ENCODE measurements at regions not wholly inside any gene's neighbourhood (a gene's known extent, or its start where the extent isn't known, plus 50 kb on each side); places are given as distances from the start of the nearest gene placed in this dataset.

- Histone ChIP-seq H3K27ac (no peak overlapping the region), H3K36me3 (no peaks in the 10 kb centered on the region), H3K9me3 (ENCODE audit: severe bottlenecking) (no peaks in the 10 kb centered on the region), H3K27me3 (ENCODE audit: insufficient read depth, low read depth, severe bottlenecking) (no peaks in the 10 kb centered on the region), H3K4me3 (ENCODE audit: low read depth, low read length) (no peak overlapping the region)
- DNase-seq: no peak
- no peak for TF ChIP-seq CTCF (IDR thresholded peaks at IDR 0.05; ENCODE audit: low read depth, low read length)
Measured at GRCh38 chr20:57953638-57954037, 243.8 kb upstream of the PMEPA1 start.

GRCh38 chr20:57952136-57952535 is 242.3 kb upstream of the PMEPA1 start:
- H3K27ac ChIP-seq: no peak overlapping the region
- no peak overlapping the region for H3K4me3 ChIP-seq (ENCODE audit: low read depth, low read length)
- TF ChIP-seq CTCF (IDR thresholded peaks at IDR 0.05; ENCODE audit: low read depth, low read length): no peak
- no peaks in the 10 kb centered on the region for H3K36me3 ChIP-seq
- DNase-seq: no peak
- H3K27me3 ChIP-seq (ENCODE audit: insufficient read depth, low read depth, severe bottlenecking): no peaks in the 10 kb centered on the region
- H3K9me3 ChIP-seq (ENCODE audit: severe bottlenecking): no peaks in the 10 kb centered on the region

- Histone ChIP-seq H3K27ac (no peak overlapping the region), H3K36me3 (no peaks in the 10 kb centered on the region), H3K9me3 (ENCODE audit: severe bottlenecking) (no peaks in the 10 kb centered on the region), H3K4me3 (ENCODE audit: low read depth, low read length) (no peak overlapping the region), H3K27me3 (ENCODE audit: insufficient read depth, low read depth, severe bottlenecking) (no peaks in the 10 kb centered on the region)
- no peak for TF ChIP-seq CTCF (IDR thresholded peaks at IDR 0.05; ENCODE audit: low read depth, low read length)
- no peak for DNase-seq
Measured at GRCh38 chr20:57951549-57951948, 241.7 kb upstream of the PMEPA1 start.

GRCh38 chr20:57950764-57951485 is 241.1 kb upstream of the PMEPA1 start:
- no peak for TF ChIP-seq CTCF (IDR thresholded peaks at IDR 0.05; ENCODE audit: low read depth, low read length)
- Histone ChIP-seq H3K4me3 (ENCODE audit: low read depth, low read length) (no peak overlapping the region), H3K9me3 (ENCODE audit: severe bottlenecking) (no peaks in the 10 kb centered on the region), H3K27me3 (ENCODE audit: insufficient read depth, low read depth, severe bottlenecking) (no peaks in the 10 kb centered on the region), H3K27ac (no peak overlapping the region), H3K36me3 (no peaks in the 10 kb centered on the region)
- DNase-seq: no peak

- no peak overlapping the region for H3K27ac ChIP-seq
- TF ChIP-seq CTCF (IDR thresholded peaks at IDR 0.05; ENCODE audit: low read depth, low read length): no peak
- no peaks in the 10 kb centered on the region for H3K36me3 ChIP-seq
- no peak overlapping the region for H3K4me3 ChIP-seq (ENCODE audit: low read depth, low read length)
- no peaks in the 10 kb centered on the region for H3K9me3 ChIP-seq (ENCODE audit: severe bottlenecking)
- no peak for DNase-seq
- H3K27me3 ChIP-seq (ENCODE audit: insufficient read depth, low read depth, severe bottlenecking): no peaks in the 10 kb centered on the region
Measured at GRCh38 chr20:57948180-57948955, 238.6 kb upstream of the PMEPA1 start.

Measured in WERI-Rb-1 (cell line).